Stromal cell of bone marrow (primary cell): ENCODE measurements at regions not wholly inside any gene's neighbourhood (a gene's known extent, or its start where the extent isn't known, plus 50 kb on each side); places are given as distances from the start of the nearest gene placed in this dataset.

Source experiments
- DNase-seq: peaks from one replicate; pipeline ENCODE4 v3.0.0-alpha.2; 2012; ENCODE audit warnings: low read depth

DNA sequence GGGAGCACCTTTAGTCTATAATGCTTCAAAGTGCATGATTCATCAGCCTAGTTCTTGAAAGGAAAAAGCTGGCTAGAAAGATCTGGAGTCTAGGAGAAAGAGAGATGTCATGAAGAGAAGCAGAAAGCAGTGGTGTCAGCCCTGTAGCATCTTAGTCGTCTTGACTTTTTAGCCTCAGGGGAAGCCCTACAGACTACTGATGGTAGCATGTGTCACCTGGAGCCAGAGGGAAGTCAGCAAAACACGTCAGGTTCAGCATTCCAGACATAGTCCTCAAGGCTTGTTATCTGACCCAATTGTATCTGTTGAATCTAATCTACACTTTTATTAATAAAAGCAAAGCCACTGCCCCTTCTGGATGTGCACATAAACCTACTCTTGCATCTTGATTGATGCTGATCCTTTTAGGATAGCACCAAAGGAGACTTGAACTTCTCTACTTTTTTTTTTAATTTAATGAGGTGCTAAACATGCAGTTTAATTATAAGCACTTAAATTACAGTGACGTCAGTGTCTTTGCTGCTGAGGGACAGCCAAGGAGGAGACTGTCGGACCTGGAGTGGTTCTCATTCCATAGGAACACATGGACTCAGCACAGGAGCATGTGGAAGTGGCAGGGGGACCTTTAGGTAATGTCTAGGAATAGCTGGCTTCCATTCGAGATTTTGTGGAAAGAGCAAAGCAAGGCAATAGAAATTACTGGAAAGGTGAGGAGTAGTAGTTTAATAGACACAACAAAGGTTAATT lies 525.5 kb upstream of the SGCG start:
- DNase-seq = no peak

GRCh38 chr13:22662771-22663170 lies 518.0 kb upstream of the SGCG start:
- DNase-seq = no peak

DNA sequence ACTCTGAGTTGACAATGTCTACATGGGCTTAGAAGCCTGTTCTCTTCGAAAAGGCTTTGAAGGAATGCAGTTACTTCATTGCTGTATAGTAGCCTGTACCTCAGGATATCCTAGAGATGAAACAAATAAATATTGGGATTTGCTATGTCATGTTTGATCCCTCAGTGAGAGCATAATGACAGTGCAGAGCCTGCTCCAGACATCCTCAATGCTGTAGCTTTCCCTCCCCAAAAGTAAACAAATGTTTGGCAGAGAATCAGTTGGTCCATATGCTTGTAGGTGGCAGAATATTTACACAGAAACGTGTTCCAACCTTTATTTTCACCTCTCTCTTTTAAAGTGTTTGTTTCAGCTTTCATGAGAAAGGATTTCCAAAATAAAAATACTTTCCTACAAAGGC lies 515.3 kb upstream of the SGCG start:
- no peak for DNase-seq

DNA sequence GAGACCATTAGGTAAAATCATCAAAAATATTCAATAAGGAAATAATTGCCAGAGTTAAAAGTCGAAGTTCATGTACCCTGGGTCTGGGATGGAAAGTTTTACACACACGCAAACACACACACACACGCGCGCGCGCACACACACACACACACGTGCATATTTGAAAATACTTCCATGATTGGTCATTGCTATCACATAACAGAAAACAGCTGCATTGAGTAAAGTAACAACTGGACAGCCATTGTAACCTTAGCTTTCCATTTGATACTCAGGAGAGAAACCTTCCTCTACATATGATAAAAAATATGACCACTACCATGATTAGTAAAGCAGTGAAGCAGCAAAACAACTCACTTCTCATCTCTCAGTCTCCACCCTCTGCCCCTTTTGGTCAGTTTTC lies 490.0 kb upstream of the SGCG start:
- no peak for DNase-seq

- no peak for DNase-seq
Observed at GRCh38 chr13:22693691-22694090, 487.1 kb upstream of the SGCG start.

DNA sequence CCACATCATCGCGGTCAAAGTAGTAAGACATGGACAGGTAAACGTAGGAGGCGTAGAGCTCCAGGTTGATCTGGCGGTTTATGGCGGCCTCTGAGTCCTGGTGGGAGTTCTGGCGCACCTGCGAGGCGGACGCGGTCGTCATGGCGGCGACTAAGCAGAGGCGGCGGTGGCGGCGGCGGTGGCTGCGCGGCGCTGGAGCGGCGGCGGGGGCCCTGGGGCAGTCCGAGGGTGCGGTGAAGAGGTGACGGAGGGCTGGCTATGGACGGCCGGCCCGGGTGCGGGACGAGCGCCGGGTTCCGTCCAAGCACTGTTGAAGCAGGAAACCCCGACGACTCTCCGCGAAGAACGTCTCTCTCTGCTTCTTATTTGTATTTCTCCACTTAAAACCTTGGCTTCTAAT lies 484.3 kb upstream of the SGCG start:
- DNase-seq = no peak

- no peak for DNase-seq
Observed at GRCh38 chr13:22698467-22698866, 482.3 kb upstream of the SGCG start.

GRCh38 chr13:22700246-22700887 lies 480.4 kb upstream of the SGCG start:
- DNase-seq = no peak

GRCh38 chr13:22703601-22704209 lies 477.1 kb upstream of the SGCG start:
- DNase-seq = no peak

DNA sequence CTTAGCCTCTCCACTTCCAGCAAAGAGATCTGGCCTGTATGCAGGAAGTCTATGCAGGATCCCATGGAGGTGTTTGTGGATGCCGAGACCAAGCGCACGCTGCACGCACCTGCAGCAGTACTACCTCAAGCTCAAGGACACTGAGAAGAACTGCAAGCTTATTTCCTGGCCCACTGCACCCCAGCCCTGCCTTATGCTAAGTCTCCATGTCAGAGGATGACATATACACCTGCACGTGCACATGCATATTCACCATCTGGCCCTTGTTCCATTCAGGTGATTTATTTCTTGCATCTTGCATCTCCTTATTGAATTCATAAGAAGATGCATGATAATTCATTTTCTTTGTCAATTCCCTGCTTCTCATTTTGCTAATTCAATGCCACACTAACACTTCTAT lies 472.8 kb upstream of the SGCG start:
- DNase-seq = no peak

DNA sequence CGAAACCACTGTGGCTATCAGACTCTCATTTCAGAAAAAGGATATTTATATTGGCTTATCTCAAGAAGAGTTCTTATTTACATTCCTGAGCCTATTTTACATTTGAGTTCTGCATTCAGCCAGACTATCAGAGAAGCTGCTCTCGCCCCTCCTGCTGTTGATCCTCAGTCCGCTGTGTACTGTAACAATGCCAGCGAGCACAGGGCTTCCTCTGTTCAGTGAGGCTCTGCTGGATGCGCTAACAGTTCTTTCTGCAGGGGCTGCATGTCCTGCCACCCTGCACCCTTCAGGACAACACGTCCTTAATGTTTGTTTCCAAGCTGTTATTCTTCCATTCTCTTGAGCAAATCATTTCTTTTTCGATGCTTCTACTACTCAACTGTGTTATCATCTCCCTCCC lies 463.7 kb upstream of the SGCG start:
- no peak for DNase-seq

- no peak for DNase-seq
Observed at GRCh38 chr13:22726726-22727125, 454.1 kb upstream of the SGCG start.

GRCh38 chr13:22735011-22735995 lies 445.5 kb upstream of the SGCG start:
- DNase-seq = no peak

DNA sequence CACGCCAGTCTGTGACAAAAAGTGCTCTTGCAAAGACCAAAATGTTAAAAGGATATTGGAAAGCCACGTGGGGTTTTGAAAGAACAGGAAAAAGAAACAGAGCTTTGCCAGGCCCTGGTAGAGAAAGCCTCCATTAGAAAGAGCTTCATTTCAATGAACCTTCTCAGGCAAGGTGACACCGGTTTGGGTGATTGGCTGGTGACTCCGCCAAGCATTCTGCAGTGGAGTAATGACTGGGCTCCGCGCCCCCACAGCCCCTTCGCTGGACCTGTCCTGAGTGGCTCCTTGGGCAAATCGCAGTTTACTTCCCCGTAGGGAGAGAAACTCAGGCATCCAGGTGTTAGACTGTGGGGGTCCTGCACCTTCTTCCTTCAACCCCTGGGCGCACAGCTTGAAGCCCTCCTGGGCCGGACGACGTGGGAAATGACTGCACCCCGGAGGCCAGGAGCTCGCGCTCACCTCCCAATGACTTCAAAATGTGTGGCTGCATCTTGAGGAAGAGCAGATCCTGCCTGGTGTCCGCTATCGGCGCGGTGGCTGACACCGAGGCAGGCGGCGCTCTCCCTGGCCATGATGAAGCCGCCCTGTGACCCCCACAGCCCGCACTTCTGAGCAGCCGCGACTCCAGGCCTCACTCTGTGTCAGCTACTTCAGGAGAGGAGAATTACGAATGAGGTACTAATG lies 444.6 kb upstream of the SGCG start:
- no peak for DNase-seq

GRCh38 chr13:22736768-22737092 lies 444.0 kb upstream of the SGCG start:
- DNase-seq = no peak

DNA sequence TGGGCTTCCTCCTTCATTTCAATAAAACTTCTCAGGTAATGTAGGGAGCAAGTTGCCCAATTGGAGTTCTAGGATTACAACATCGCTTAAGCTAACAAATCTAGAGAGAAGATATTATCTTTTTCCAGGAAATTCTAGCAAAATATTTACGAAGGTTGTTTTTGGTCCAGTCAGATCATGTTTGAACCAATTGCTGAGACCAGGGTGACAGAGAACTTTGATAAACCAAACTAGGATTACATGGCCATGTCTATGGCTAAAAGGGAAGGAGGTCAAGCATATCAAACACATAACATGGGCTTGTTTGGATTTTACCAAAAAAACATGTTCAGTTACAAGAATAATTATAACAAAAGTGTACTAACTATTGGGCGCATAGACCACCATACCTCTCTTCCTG lies 442.4 kb upstream of the SGCG start:
- DNase-seq = no peak

GRCh38 chr13:22740264-22740663 lies 440.5 kb upstream of the SGCG start:
- no peak for DNase-seq

DNA sequence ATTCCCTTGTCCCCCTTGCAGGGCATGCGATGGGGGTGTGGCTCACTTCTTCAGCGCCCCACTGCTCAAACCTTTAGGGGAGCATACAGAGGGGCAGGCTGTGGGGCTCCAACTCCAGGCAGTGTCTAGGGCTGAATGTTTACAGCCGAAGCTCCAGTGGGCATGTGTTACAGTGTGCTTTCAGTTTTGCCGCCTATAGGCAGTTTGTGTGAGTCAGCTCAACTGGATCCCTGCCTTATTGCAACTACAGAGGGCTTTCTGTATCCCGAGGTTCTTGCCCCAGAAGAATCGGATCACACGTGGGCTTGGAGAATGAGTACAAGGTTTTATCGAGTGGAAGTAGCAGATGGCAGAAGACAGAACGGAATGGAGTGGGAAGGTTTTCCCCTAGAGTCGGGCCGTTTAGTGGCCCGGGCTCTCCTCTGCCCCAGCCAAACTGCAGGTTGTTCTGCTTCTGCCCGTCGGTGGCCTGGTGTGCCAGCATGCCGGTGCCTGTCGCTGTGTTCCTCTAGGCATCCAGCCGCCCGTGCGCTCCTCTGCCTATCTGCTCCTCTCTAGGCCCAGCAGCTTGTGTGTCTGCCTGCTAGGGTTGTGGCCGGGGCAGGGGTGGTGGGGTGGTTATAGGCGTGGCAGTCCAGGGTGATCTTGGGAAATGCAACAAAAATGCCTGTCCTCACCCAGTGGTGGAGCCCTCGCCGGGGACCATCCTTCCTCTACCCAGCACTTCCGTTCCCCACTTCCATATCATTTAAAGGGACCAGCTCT lies 435.9 kb upstream of the SGCG start:
- DNase-seq = no peak

DNA sequence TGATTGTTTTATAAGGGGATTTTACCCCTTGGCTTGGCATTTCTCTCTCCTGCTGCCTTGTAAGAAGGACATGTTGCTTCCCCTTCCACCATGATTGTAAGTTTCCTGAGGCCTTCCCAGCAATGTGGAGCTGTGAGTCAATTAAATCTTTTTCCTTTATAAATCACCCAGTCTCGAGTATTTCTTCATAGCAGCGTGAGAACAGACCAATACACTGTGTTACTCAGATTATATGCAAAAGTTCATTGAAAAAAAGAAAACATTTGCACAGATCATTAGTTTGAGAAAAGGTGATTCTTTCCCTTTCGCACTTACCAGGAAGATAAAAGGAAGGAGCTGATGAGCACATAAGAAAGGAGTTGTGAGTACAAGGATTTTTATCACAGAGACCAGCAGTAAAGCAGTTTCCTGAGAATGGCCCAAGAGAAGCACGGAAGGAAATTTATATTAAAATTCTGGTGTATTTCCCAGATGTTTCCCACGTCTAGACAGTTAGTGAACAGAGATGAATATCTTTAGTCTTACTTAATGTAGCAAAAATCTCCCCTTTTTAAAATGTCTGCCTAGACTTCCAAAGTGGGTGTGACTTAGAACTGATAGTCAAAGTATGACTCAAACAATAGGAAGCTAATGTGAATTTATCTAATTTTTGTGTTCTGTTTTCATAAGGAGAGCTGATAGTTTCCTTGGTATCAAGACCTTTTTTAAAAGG lies 431.8 kb upstream of the SGCG start:
- no peak for DNase-seq

DNA sequence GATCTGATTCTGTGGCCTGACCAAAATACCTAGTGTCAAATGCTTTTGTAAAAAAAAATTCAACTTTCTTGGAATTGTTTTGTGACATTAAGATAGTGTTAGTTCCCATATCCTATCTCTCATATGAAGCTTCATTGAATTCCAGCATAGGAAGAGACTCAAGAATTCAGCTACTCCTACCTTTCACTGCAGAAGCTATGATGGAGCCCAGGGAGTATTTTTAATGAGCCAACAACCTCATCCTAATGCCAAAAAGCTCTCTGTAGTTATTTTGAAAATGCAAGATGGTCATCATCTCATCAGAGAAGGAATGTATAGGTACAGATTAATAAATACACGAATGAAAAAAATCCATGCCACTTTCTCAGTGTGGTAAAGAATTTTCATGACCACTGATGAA lies 431.2 kb upstream of the SGCG start:
- DNase-seq = no peak
